ENCODE measurements at regions not wholly inside any gene's neighbourhood (a gene's known extent, or its start where the extent isn't known, plus 50 kb on each side); places are given as distances from the start of the nearest gene placed in this dataset.

GRCh38 chr16:66190411-66190810 is 176.1 kb upstream of the CDH5 start:
- no CpG with 5 or more reads among the region's 1 CpG for WGBS (ENCODE audit: insufficient coverage)
- Mint-ChIP-seq H3K4me3 (no peak overlapping the region), H3K27ac (no peak overlapping the region), H3K4me1 (no peaks in the 10 kb centered on the region), H3K9me3 (ENCODE audit: insufficient read depth) (no peaks in the 10 kb centered on the region), H3K27me3 (peaks cover 15% of the 10 kb centered on the region)
- Histone ChIP-seq H3K27me3 (replicated peaks in 1 of 4; ENCODE audit: control extremely low read depth in 1 of 4, control insufficient read depth in 3 of 4, insufficient read depth in 4 of 4, low read length in 3 of 4) (no peaks in the 10 kb centered on the region), H3K4me1 (ENCODE audit: control insufficient read depth in 2 of 2, insufficient read depth in 2 of 2, low read length in 2 of 2) (no peaks in the 10 kb centered on the region), H2AFZ (ENCODE audit: insufficient read depth, low read depth, low read length, poor library complexity, severe bottlenecking) (no peak overlapping the region), H3K36me3 (replicated peaks in 1 of 2; ENCODE audit: control extremely low read depth in 1 of 2, control insufficient read depth in 1 of 2, extremely low read depth in 1 of 2, insufficient read depth in 2 of 2, low read length in 1 of 2) (no peaks in the 10 kb centered on the region), H3K9ac (ENCODE audit: low read length) (no peak overlapping the region), H4K20me1 (ENCODE audit: control insufficient read depth, insufficient read depth, low read length, poor library complexity, severe bottlenecking) (no peaks in the 10 kb centered on the region), H3K27ac (ENCODE audit: low read length in 2 of 2) (no peak overlapping the region), H3K9me3 (ENCODE audit: control extremely low read depth in 1 of 3, control insufficient read depth in 2 of 3, insufficient read depth in 1 of 3, low read length in 2 of 3) (no peaks in the 10 kb centered on the region), H3K4me2 (replicated peaks; ENCODE audit: low read depth, low read length, poor library complexity, severe bottlenecking) (no peak overlapping the region), H3K79me2 (ENCODE audit: control insufficient read depth, insufficient read depth, low read length) (no peaks in the 10 kb centered on the region), H3K4me3 (ENCODE audit: control extremely low read depth in 1 of 5, extremely low read depth in 1 of 5, insufficient read depth in 1 of 5, low read depth in 2 of 5, low read length in 4 of 5) (no peak overlapping the region)
- TF ChIP-seq EZH2 (IDR thresholded peaks at IDR 0.05; ENCODE audit: borderline replicate concordance, insufficient read depth, low read depth, low read length, poor library complexity, severe bottlenecking) (no peak), CTCF (IDR thresholded peaks at IDR 0.05) (no peak)
- POLR2A ChIA-PET = no interaction called here
- ATAC-seq (ENCODE audit: low read depth) (no peak), DNase-seq (no peak)
- intact Hi-C loops (cut with micrococcal nuclease) = no loop called here
- CTCF ChIA-PET = no interaction called here

- no peaks in the 10 kb centered on the region for H3K9me3 Mint-ChIP-seq (ENCODE audit: insufficient read depth)
- no peak overlapping the region for H3K4me2 ChIP-seq (replicated peaks; ENCODE audit: low read depth, low read length, poor library complexity, severe bottlenecking)
These were observed 176.5 kb upstream of the CDH5 start for GRCh38 chr16:66189951-66190350.

More at GRCh38 chr16:66189951-66190350, 176.5 kb upstream of the CDH5 start:
- Histone ChIP-seq H4K20me1 (ENCODE audit: control insufficient read depth, insufficient read depth, low read length, poor library complexity, severe bottlenecking) (no peaks in the 10 kb centered on the region), H2AFZ (ENCODE audit: insufficient read depth, low read depth, low read length, poor library complexity, severe bottlenecking) (no peak overlapping the region), H3K79me2 (ENCODE audit: control insufficient read depth, insufficient read depth, low read length) (no peaks in the 10 kb centered on the region), H3K36me3 (replicated peaks in 1 of 2; ENCODE audit: control extremely low read depth in 1 of 2, control insufficient read depth in 1 of 2, extremely low read depth in 1 of 2, insufficient read depth in 2 of 2, low read length in 1 of 2) (no peaks in the 10 kb centered on the region), H3K9me3 (ENCODE audit: control extremely low read depth in 1 of 3, control insufficient read depth in 2 of 3, insufficient read depth in 1 of 3, low read length in 2 of 3) (no peaks in the 10 kb centered on the region), H3K27ac (ENCODE audit: low read length in 2 of 2) (no peak overlapping the region), H3K27me3 (replicated peaks in 1 of 4; ENCODE audit: control extremely low read depth in 1 of 4, control insufficient read depth in 3 of 4, insufficient read depth in 4 of 4, low read length in 3 of 4) (no peaks in the 10 kb centered on the region), H3K4me3 (ENCODE audit: control extremely low read depth in 1 of 5, extremely low read depth in 1 of 5, insufficient read depth in 1 of 5, low read depth in 2 of 5, low read length in 4 of 5) (no peak overlapping the region), H3K4me1 (ENCODE audit: control insufficient read depth in 2 of 2, insufficient read depth in 2 of 2, low read length in 2 of 2) (no peaks in the 10 kb centered on the region), H3K9ac (ENCODE audit: low read length) (no peak overlapping the region)
- no peak for ATAC-seq (ENCODE audit: low read depth)
- no peak for DNase-seq
- POLR2A ChIA-PET = no interaction called here
- H3K4me3 Mint-ChIP-seq = no peak overlapping the region
- CTCF ChIA-PET = no interaction called here
- 100% methylated on average over 2 of the region's 4 CpGs for WGBS (ENCODE audit: insufficient coverage)
- peaks cover 15% of the 10 kb centered on the region for H3K27me3 Mint-ChIP-seq
- H3K4me1 Mint-ChIP-seq = no peaks in the 10 kb centered on the region
- no peak overlapping the region for H3K27ac Mint-ChIP-seq
- TF ChIP-seq EZH2 (IDR thresholded peaks at IDR 0.05; ENCODE audit: borderline replicate concordance, insufficient read depth, low read depth, low read length, poor library complexity, severe bottlenecking) (no peak), CTCF (IDR thresholded peaks at IDR 0.05) (no peak)
- intact Hi-C loops (cut with micrococcal nuclease) = no loop called here
